ENCODE measurements at regions not wholly inside any gene's neighbourhood (a gene's known extent, or its start where the extent isn't known, plus 50 kb on each side); places are given as distances from the start of the nearest gene placed in this dataset.
A peak's percentile ranks its signal among the peaks of the same experiment; 100 is the strongest.

DNA sequence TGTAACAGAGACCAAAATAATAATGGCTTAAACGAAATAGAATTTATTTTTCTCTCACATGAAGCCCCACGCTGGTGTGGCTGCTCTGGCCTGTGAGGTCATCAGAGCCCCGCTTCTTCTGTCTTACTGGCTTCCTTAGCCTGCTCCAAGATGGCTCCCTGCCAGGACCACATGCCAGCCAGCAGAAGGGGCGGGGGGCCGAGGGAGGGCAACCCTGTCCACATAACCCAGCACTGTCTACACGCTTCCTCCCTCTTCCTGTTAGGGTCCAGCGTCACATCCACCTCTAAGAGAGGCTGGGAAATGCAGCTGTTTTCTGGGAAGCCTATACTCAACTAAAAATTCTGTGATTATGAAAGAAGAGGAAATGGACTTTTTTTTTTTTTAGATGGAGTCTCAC is 107.9 kb upstream of the DLG1 start:
- H3K4me1 ChIP-seq (ENCODE audit: control insufficient read depth, insufficient read depth, low read length), result no peaks in the 10 kb centered on the region
- DNase-seq (ENCODE audit: low read depth, low spot score) (no peak), ATAC-seq (0 out of 2 replicates have a peak, but pooled peaks have one; percentile 51)
- ChIA-PET CTCF (no interaction called here), POLR2A (no interaction called here)
- H3K9me3 ChIP-seq (ENCODE audit: control insufficient read depth, insufficient read depth, low read depth, low read length), result no peaks in the 10 kb centered on the region
- intact Hi-C loops (cut with micrococcal nuclease; ENCODE audit: unreplicated experiment), result no loop called here
- TF ChIP-seq, protein P1, sequence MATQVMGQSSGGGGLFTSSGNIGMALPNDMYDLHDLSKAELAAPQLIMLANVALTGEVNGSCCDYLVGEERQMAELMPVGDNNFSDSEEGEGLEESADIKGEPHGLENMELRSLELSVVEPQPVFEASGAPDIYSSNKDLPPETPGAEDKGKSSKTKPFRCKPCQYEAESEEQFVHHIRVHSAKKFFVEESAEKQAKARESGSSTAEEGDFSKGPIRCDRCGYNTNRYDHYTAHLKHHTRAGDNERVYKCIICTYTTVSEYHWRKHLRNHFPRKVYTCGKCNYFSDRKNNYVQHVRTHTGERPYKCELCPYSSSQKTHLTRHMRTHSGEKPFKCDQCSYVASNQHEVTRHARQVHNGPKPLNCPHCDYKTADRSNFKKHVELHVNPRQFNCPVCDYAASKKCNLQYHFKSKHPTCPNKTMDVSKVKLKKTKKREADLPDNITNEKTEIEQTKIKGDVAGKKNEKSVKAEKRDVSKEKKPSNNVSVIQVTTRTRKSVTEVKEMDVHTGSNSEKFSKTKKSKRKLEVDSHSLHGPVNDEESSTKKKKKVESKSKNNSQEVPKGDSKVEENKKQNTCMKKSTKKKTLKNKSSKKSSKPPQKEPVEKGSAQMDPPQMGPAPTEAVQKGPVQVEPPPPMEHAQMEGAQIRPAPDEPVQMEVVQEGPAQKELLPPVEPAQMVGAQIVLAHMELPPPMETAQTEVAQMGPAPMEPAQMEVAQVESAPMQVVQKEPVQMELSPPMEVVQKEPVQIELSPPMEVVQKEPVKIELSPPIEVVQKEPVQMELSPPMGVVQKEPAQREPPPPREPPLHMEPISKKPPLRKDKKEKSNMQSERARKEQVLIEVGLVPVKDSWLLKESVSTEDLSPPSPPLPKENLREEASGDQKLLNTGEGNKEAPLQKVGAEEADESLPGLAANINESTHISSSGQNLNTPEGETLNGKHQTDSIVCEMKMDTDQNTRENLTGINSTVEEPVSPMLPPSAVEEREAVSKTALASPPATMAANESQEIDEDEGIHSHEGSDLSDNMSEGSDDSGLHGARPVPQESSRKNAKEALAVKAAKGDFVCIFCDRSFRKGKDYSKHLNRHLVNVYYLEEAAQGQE (IDR thresholded peaks at IDR 0.05; ENCODE audit: insufficient read depth in 1 of 2, low read depth in 2 of 2, low read length in 1 of 2), result no peak
- TF ChIP-seq, protein P2, sequence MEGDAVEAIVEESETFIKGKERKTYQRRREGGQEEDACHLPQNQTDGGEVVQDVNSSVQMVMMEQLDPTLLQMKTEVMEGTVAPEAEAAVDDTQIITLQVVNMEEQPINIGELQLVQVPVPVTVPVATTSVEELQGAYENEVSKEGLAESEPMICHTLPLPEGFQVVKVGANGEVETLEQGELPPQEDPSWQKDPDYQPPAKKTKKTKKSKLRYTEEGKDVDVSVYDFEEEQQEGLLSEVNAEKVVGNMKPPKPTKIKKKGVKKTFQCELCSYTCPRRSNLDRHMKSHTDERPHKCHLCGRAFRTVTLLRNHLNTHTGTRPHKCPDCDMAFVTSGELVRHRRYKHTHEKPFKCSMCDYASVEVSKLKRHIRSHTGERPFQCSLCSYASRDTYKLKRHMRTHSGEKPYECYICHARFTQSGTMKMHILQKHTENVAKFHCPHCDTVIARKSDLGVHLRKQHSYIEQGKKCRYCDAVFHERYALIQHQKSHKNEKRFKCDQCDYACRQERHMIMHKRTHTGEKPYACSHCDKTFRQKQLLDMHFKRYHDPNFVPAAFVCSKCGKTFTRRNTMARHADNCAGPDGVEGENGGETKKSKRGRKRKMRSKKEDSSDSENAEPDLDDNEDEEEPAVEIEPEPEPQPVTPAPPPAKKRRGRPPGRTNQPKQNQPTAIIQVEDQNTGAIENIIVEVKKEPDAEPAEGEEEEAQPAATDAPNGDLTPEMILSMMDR (IDR thresholded peaks at IDR 0.05), result no peak
- no peak for TF ChIP-seq SIN3A (IDR thresholded peaks at IDR 0.05; ENCODE audit: borderline replicate concordance, insufficient read depth, low read depth, low read length)
- no peak for TF ChIP-seq TCF7L2 (IDR thresholded peaks at IDR 0.05; ENCODE audit: low read depth, low read length)
- no peak for TF ChIP-seq POLR2AphosphoS5 (IDR thresholded peaks at IDR 0.05; ENCODE audit: low read depth, low read length)
- in situ Hi-C loops (cut with HindIII; ENCODE audit: low pct_unique_long_range_greater_than_20kb, low sequenced_read_pairs), result no loop called here
- H3K36me3 ChIP-seq (ENCODE audit: control insufficient read depth, insufficient read depth, low read length), result no peaks in the 10 kb centered on the region
- no peaks in the 10 kb centered on the region for H3K27me3 ChIP-seq (ENCODE audit: control insufficient read depth, insufficient read depth, low read length)
- H3K27ac ChIP-seq (ENCODE audit: low read length), result no peak overlapping the region
- H3K4me3 ChIP-seq (ENCODE audit: low read depth in 2 of 2, low read length in 2 of 2), result no peak overlapping the region
- BruUV-seq (replicated peaks), result no TSS peak

DNA sequence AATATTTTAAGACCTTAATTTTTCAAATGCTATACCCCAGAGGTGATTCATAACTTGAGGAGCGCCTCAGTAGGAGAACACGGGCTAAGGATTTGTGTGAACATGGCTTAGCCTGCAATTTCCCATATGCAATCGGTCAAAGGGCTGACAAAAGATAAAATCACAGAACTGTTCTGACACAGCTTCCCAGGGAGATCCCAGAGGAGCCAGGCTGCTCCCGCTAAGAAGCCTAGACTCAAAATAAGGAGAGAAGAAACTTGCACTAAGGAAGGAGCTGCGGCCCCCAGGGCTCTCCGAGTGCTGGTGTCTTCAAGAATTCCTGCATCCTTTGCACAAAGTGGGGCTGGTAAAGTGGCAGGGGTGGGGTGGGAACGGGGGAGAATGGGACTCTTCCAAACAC is 106.3 kb upstream of the DLG1 start:
- POLR2A ChIA-PET, result no interaction called here
- no TSS peak for BruUV-seq (replicated peaks)
- TF ChIP-seq, protein P1 (IDR thresholded peaks at IDR 0.05; ENCODE audit: insufficient read depth in 1 of 2, low read depth in 2 of 2, low read length in 1 of 2), result no peak
- TF ChIP-seq SIN3A (IDR thresholded peaks at IDR 0.05; ENCODE audit: borderline replicate concordance, insufficient read depth, low read depth, low read length) (no peak), TCF7L2 (IDR thresholded peaks at IDR 0.05; ENCODE audit: low read depth, low read length) (no peak), POLR2AphosphoS5 (IDR thresholded peaks at IDR 0.05; ENCODE audit: low read depth, low read length) (no peak)
- TF ChIP-seq, protein P2 (IDR thresholded peaks at IDR 0.05), result no peak
- Histone ChIP-seq H3K36me3 (ENCODE audit: control insufficient read depth, insufficient read depth, low read length) (no peaks in the 10 kb centered on the region), H3K27me3 (ENCODE audit: control insufficient read depth, insufficient read depth, low read length) (no peaks in the 10 kb centered on the region), H3K4me3 (ENCODE audit: low read depth in 2 of 2, low read length in 2 of 2) (no peak overlapping the region), H3K9me3 (ENCODE audit: control insufficient read depth, insufficient read depth, low read depth, low read length) (no peaks in the 10 kb centered on the region), H3K27ac (ENCODE audit: low read length) (no peak overlapping the region), H3K4me1 (ENCODE audit: control insufficient read depth, insufficient read depth, low read length) (no peaks in the 10 kb centered on the region)
- intact Hi-C loops (cut with micrococcal nuclease; ENCODE audit: unreplicated experiment) (no loop called here), in situ Hi-C loops (cut with HindIII; ENCODE audit: low pct_unique_long_range_greater_than_20kb, low sequenced_read_pairs) (no loop called here)
- CTCF ChIA-PET, result no interaction called here
- ATAC-seq (no peak), DNase-seq (ENCODE audit: low read depth, low spot score) (no peak)

Measured in Panc1 (cell line).